ENCODE measurements at regions not wholly inside any gene's neighbourhood (a gene's known extent, or its start where the extent isn't known, plus 50 kb on each side); places are given as distances from the start of the nearest gene placed in this dataset.
"Not testable (repeated sequence)": the region's sequence is repeated elsewhere in the genome, so short reads cannot be mapped to it uniquely, and the experiment has no call there.

DNA sequence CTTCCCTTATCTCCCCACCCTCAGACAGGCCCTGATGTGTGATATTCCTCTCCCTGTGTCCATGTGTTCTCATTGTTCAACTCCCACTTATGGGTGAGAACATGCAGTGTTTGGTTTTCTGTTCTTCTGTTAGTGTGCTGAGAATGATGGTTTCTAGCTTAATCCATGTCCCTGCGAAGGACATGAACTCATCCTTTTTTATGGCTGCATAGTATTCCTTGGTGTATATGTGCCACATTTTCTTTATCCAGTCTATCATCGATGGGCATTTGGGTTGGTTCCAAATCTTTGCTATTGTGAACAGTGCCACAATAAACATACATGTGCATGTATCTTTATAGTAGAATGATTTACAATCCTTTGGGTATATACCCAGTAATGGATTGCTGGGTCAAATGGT is 207.6 kb downstream of the RASSF9 start:
- H3K9me3 ChIP-seq (replicated peaks; ENCODE audit: control insufficient read depth, insufficient read depth, low read length); DNase-seq (ENCODE audit: low read depth, low spot score); intact Hi-C loops (cut with micrococcal nuclease); BruUV-seq (replicated peaks); H4K20me1 ChIP-seq (replicated peaks; ENCODE audit: control insufficient read depth, extremely low read depth, insufficient read depth, low read length); H3K4me3 ChIP-seq (replicated peaks in 1 of 3; ENCODE audit: insufficient read depth in 1 of 3, low read depth in 1 of 3, low read length in 3 of 3); H2AFZ ChIP-seq (ENCODE audit: low read depth, low read length); CTCF ChIA-PET; H3K9me1 ChIP-seq (replicated peaks; ENCODE audit: control insufficient read depth, extremely low read depth, insufficient read depth, low read length); H3K9ac ChIP-seq (replicated peaks; ENCODE audit: extremely low read depth, insufficient read depth, low read length); POLR2A ChIA-PET; FAIRE-seq; dilution Hi-C loops (cut with MboI; ENCODE audit: extremely low pct_ligation_motif_present, low sequenced_read_pairs); H3K27me3 ChIP-seq (ENCODE audit: control insufficient read depth in 2 of 2, insufficient read depth in 2 of 2, low read length in 2 of 2); H3K36me3 ChIP-seq (ENCODE audit: control insufficient read depth in 2 of 2, extremely low read depth in 1 of 2, insufficient read depth in 2 of 2, low read length in 2 of 2); H3K4me2 ChIP-seq (ENCODE audit: insufficient read depth, low read length); H3K79me2 ChIP-seq (ENCODE audit: control insufficient read depth, insufficient read depth, low read length); H3K27ac ChIP-seq (ENCODE audit: insufficient read depth, low read depth, low read length): not testable (repeated sequence)
- peaks cover 33% of the 10 kb centered on the region for H3K4me1 ChIP-seq (ENCODE audit: control insufficient read depth, extremely low read depth, insufficient read depth, low read length)

DNA sequence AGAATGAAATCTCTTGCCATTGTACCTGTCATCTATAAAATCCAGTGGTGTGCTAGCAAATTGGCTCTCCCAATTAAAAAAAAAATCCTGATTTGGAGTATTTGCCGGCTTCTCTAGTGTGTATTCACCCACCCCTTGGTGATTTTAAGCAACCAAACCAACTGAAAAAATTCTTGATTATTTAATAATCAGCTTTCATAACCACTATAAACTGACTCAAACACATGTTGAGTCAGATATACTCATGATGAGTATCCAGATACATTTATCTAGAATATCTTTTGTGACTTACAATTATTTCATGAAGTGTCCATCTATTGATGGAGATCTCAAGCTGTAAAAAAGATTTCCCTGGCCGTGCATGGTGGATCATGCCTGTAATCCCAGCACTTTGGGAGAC is 205.4 kb downstream of the RASSF9 start:
- FAIRE-seq (no peak), DNase-seq (ENCODE audit: low read depth, low spot score) (no peak)
- H3K27ac ChIP-seq (ENCODE audit: insufficient read depth, low read depth, low read length), result no peak overlapping the region
- dilution Hi-C loops (cut with MboI; ENCODE audit: extremely low pct_ligation_motif_present, low sequenced_read_pairs) (no loop called here), intact Hi-C loops (cut with micrococcal nuclease) (no loop called here)
- no peaks in the 10 kb centered on the region for H3K36me3 ChIP-seq (ENCODE audit: control insufficient read depth in 2 of 2, extremely low read depth in 1 of 2, insufficient read depth in 2 of 2, low read length in 2 of 2)
- ChIA-PET CTCF (no interaction called here), POLR2A (no interaction called here)
- H2AFZ ChIP-seq (ENCODE audit: low read depth, low read length), result no peak overlapping the region
- no peak overlapping the region for H3K4me2 ChIP-seq (ENCODE audit: insufficient read depth, low read length)
- H3K4me1 ChIP-seq (ENCODE audit: control insufficient read depth, extremely low read depth, insufficient read depth, low read length), result peaks cover 27% of the 10 kb centered on the region
- H3K27me3 ChIP-seq (ENCODE audit: control insufficient read depth in 2 of 2, insufficient read depth in 2 of 2, low read length in 2 of 2), result no peaks in the 10 kb centered on the region
- TF ChIP-seq GATA2 (IDR thresholded peaks at IDR 0.05; ENCODE audit: insufficient read depth, insufficient read length, low read depth, low read length) (no peak), POLR2AphosphoS5 (IDR thresholded peaks at IDR 0.05; ENCODE audit: insufficient read depth, low read depth, low read length) (no peak), MYC (IDR thresholded peaks at IDR 0.05; ENCODE audit: low read depth, low read length) (no peak), JUN (IDR thresholded peaks at IDR 0.05; ENCODE audit: borderline replicate concordance, insufficient read depth, insufficient read length, low read depth) (no peak)
- H3K4me3 ChIP-seq (replicated peaks in 1 of 3; ENCODE audit: insufficient read depth in 1 of 3, low read depth in 1 of 3, low read length in 3 of 3), result no peak overlapping the region
- H3K9ac ChIP-seq (replicated peaks; ENCODE audit: extremely low read depth, insufficient read depth, low read length), result no peak overlapping the region
- BruUV-seq (replicated peaks), result no TSS peak
- H3K79me2 ChIP-seq (ENCODE audit: control insufficient read depth, insufficient read depth, low read length), result no peaks in the 10 kb centered on the region
- no peaks in the 10 kb centered on the region for H3K9me3 ChIP-seq (replicated peaks; ENCODE audit: control insufficient read depth, insufficient read depth, low read length)
- H4K20me1 ChIP-seq (replicated peaks; ENCODE audit: control insufficient read depth, extremely low read depth, insufficient read depth, low read length), result no peaks in the 10 kb centered on the region
- H3K9me1 ChIP-seq (replicated peaks; ENCODE audit: control insufficient read depth, extremely low read depth, insufficient read depth, low read length), result no peaks in the 10 kb centered on the region
